Hematopoietic multipotent progenitor cell treated with erythropoietin and hydrocortisone succinate and interleukin-3 and kit ligand, for 15 days (in vitro differentiated cells): ENCODE measurements at regions not wholly inside any gene's neighbourhood (a gene's known extent, or its start where the extent isn't known, plus 50 kb on each side); places are given as distances from the start of the nearest gene placed in this dataset.
"Not testable (repeated sequence)": the region's sequence is repeated elsewhere in the genome, so short reads cannot be mapped to it uniquely, and the experiment has no call there.

Source experiments
- DNase-seq: peaks from one replicate; pipeline ENCODE4 v3.0.0-alpha.2; 2015; ENCODE audit warnings: low spot score

DNA sequence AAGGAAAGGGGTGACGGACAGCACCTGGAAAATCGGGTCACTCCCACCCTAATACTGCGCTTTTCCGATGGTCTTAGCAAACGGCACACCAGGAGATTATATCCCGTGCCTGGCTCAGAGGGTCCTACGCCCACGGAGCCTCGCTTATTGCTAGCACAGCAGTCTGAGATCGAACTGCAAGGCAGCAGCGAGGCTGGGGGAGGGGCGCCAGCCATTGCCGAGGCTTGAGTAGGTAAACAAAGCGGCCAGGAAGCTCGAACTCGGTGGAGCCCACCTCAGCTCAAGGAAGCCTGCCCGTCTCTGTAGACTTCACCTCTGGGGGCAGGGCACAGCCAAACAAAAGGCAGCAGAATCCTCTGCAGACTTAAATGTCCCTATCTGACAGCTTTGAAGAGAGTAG lies 91.5 kb upstream of the MBIP start:
- not testable (repeated sequence) for DNase-seq

DNA sequence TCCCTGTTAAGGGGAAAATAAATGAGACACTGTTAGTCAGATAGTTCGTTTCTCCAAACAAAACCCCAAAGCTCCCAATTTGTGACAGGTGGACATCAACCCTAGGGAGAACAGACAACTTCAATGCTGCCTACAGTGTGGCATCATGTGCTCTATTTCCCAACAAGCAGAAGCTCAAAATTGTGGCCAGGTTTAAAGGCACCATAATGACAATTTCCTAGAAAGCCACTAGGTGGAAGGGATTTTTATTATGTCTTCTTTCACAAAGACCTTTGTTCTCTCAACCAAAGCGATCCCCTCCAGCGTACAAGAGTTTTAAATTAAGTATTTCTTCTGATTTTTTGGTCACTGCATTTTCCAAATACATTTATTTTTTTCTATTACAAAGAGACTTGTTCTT lies 88.0 kb upstream of the MBIP start:
- no peak for DNase-seq

DNA sequence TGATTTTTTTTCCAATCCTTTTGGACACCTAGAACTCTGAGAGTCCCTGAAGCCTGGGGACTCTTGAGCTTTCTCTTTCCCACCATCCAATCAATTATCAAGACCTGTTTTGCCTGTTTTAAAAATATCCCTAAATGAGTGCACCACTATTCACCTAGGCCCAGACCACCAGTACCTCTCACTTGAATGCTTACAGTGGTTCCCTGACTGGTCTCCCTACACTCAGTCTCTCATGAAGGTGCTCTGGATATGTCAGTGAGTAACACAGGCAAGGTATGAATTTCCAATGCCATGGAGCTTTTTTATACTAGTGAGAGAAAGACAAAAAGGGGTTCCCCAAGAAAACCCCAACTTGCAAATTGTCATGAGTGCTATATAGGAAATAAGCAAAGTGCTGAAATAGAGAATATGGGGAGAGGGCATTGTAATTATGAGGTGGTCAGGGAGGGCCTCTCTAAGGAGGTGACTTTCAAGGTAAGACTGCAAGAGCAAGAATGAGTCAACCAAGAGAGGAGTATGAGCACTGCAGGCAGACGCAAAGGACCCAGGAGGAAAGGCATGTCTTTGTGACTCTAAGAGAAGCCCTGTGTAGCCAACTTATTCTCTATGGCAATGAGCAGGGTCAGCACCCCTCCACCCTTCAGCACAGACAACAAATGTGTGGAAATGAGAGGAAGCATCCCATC lies 85.3 kb upstream of the MBIP start:
- no peak for DNase-seq

DNA sequence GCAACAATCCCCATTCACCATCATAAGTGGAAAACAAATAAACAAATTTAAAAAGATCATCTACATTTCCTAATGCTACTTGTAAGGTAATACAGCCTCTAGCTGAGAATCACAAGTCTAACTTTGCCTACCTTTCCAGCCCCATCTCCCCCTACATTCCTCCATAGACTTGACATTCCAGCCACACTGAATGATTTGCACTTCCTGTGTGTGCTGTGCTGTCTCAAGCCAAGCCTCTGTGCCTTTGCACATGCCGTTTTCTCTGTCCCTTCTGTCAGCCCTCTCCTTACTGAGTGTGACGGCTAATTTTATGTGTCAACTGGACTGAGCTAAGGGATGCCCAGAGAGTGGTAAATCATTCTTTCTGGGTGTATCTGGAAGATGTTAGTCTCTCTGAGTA lies 82.4 kb upstream of the MBIP start:
- no peak for DNase-seq

DNA sequence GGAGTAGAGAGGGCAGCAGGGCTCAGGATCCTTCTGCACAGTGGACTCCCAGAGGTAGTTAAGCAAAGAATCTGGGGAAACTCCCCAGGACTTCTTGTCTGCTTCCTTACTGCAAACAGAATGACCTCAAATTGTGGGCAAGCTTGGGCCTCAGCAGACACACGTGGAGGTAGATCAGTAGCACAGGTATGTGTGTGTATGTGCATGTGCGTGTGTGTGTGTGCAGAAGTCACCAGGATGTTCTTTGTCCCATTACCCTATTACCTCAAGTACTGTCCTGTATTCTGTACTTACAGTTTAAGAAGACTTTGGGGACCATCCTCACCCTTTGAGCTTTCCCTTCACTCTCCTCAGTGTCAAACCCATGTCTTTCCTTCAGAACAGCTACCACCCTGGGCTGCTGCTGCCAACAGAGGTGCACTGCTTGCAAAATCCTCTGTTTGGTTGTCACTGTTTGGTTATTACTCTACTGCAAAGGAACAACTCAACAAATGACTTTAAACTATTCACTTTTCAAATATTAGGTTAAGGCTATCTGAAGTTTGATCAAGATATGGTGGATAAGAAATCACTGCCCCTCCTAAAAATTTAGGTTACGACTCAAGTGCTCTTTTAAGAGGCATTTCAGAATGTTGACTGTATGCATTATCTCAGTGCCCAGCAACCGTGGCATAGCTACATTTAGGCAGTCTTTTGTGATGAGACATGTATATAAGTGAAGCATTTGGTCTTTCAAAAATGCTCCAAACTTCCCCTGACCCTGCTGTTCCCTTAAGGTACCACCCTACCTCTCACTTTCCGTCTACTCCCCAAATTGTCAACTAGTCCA lies 78.2 kb upstream of the MBIP start:
- no peak for DNase-seq

DNA sequence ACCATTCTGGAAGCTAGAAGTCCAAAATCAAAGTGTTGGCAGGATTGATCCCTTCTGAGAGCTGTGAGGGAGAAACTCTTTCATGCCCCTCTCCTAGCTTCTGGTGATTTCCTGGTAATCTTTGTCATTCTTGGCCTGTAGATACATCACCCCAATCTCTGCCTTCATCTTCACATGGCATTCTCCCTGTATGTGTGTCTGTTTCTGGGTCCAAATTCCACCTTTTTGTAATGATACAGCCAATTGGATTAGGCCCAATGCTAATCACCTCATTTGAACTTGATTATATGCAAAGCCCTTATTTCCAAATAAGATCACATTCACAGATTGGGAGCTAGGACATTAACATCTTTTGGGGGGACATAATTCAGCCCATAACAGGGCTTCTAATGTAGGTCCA lies 76.9 kb upstream of the MBIP start:
- DNase-seq: no peak

DNA sequence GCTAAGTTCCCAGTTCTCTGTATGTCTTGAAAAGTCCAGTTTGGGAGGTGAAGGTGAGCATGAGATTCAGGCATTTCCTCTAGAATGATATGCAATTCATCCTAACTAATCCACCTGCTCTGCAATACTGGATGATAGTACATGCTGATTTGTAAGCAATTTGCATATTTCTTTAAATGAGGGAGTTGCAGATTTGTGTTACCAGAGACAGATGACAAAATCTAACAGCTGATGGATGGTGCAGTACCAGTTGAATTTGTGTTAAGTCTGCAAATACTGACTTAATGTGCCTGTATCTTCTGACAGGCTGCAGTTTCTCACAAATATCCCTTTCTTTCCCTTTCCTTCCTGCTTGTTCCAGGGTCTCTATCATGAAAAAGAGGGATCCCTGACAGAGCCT lies 76.4 kb upstream of the MBIP start:
- no peak for DNase-seq

DNA sequence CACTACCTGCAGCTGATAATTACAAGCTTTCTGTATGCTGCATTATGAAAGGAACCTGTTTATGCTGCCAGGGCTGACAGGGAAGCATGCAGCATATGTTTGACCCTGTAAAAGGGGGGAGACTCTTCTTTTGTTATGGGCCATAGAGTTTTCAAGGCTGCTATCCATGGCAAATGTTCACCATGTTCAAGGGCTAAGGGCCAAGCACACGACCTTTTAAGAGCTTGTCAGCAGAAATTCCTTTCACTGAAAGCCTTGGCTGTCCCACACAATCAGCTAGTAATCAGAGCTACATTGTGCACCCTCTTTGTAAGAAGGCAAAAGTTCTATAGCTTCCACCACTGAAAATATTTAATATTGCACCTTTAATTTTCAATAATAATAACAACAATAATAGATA lies 74.2 kb upstream of the MBIP start:
- DNase-seq: no peak

DNA sequence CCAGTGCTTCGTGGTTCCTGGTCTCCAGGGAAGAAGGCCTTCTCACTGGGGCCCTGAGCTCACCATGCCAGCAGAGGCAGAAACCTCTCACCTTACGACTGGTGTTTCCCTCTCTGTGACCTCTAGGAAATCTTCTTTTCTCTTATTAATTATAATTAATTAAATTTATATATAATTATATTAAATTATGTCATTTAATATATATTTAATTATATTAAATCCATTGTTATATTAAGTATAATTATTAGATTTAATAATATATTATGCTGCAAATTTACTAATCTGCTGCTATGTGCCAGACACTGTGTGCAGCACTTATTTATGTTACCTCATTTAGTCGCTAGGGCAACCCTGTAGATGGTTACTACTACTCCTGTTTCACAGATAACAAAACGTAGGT lies 70.3 kb upstream of the MBIP start:
- no peak for DNase-seq

DNA sequence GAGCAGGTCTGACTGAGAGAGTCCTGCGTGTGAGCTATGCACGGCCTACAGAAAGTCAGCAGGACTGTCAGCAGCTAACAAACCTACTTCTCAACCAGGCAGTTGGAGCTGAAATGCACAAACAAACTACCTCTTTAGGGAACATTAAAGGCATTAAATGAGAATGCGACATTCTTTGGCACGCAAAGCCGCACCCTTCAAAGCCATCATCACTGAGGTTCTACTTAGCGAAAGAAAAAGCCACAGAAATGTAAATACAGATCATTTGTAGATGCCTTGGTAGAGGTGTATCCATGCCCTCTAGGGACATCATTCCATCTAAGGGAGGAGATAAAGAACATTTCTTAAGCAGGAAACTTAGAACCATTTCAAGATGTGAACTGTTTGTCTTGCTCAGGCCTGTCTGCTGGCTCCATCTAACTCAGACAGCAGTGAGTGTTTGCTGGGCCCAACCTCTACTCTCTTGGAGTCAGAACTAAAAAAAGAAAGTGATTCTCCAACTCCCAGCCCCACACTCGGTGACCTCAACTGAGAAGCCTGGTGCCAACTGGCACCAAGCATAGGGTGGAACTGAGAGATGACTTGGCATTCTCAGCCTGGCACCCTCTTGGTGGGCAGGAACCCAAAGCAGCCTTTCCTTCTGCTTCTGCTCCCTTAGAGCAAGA lies 63.5 kb upstream of the MBIP start:
- no peak for DNase-seq

DNA sequence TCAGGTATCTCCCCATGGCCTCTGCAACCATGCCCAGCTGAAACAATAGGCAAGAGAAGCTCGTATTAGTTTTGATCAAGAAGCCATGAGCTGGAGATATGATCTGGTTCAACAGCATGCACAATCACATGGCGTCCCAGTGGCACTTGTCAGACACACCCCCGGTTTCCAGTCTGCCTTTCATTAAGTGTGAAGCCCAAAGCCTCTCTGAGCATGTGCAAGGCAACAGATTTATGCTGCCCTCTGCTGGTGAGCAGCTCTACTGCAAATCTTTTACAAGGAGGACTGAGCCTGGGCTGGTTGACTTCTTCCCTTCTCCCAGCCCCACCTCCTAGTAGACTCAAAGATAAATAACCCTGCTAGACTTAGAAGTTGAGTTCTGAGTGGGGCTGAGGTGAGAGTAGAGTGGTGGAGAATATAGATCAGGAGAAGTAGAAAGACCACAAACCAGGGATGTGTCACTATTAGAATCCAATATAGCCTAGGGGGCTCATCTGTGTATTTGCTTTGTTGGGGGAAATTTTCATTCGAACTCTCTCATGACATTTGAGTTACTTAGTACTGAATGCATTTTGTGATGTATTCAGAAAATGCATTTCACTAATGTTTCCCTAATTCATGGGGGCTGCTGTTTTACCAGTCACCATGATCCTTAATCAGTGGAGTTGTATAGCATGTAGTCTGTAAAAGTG lies 53.7 kb upstream of the MBIP start:
- DNase-seq: peak; percentile 63
